ENCODE measurements at regions not wholly inside any gene's neighbourhood (a gene's known extent, or its start where the extent isn't known, plus 50 kb on each side); places are given as distances from the start of the nearest gene placed in this dataset.
A peak's percentile ranks its signal among the peaks of the same experiment; 100 is the strongest.

GRCh38 chr7:123351516-123352505, 152.0 kb upstream of the SLC13A1 start:
- Histone ChIP-seq H3K27ac (ENCODE audit: insufficient read depth, low read depth, low read length) (no peak overlapping the region), H4K20me1 (replicated peaks; ENCODE audit: control insufficient read depth, extremely low read depth, insufficient read depth, low read length) (no peaks in the 10 kb centered on the region)
- peak; percentile 3 for DNase-seq (ENCODE audit: low read depth, low spot score)

More at GRCh38 chr7:123351516-123352505, 152.0 kb upstream of the SLC13A1 start:
- H3K4me3 ChIP-seq (replicated peaks in 1 of 3; ENCODE audit: insufficient read depth in 1 of 3, low read depth in 1 of 3, low read length in 3 of 3) = no peak overlapping the region
- no peak overlapping the region for H3K4me2 ChIP-seq (ENCODE audit: insufficient read depth, low read length)
- intact Hi-C loops (cut with micrococcal nuclease) = no loop called here
- no peaks in the 10 kb centered on the region for H3K36me3 ChIP-seq (ENCODE audit: control insufficient read depth in 2 of 2, extremely low read depth in 1 of 2, insufficient read depth in 2 of 2, low read length in 2 of 2)
- H3K9me3 ChIP-seq (replicated peaks; ENCODE audit: control insufficient read depth, insufficient read depth, low read length) = no peaks in the 10 kb centered on the region
- ChIA-PET CTCF (interaction anchor here (1.6 kb wide), 1 partner anchor 15 kb away, joined by 6 read pairs; no protein-coding TSS in a partner anchor), POLR2A (interaction anchor here (0.6 kb wide), 1 partner anchor 681 kb away, joined by 4 read pairs; no protein-coding TSS in a partner anchor)
- H3K27me3 ChIP-seq (ENCODE audit: control insufficient read depth in 2 of 2, insufficient read depth in 2 of 2, low read length in 2 of 2) = no peaks in the 10 kb centered on the region
- BruUV-seq (replicated peaks) = no TSS peak
- no peak overlapping the region for H2AFZ ChIP-seq (ENCODE audit: low read depth, low read length)
- dilution Hi-C loops (cut with MboI; ENCODE audit: extremely low pct_ligation_motif_present, low sequenced_read_pairs) = no loop called here
- no peaks in the 10 kb centered on the region for H3K9me1 ChIP-seq (replicated peaks; ENCODE audit: control insufficient read depth, extremely low read depth, insufficient read depth, low read length)
- no peak for TF ChIP-seq MYC (IDR thresholded peaks at IDR 0.05; ENCODE audit: low read depth, low read length)
- no peak for TF ChIP-seq GATA2 (IDR thresholded peaks at IDR 0.05; ENCODE audit: insufficient read depth, insufficient read length, low read depth, low read length)
- TF ChIP-seq FOS (IDR thresholded peaks at IDR 0.05; ENCODE audit: borderline replicate concordance, insufficient read depth, low read length) = no peak
- TF ChIP-seq JUN (IDR thresholded peaks at IDR 0.05; ENCODE audit: borderline replicate concordance, insufficient read depth, insufficient read length, low read depth) = no peak
- TF ChIP-seq EZH2 (IDR thresholded peaks at IDR 0.05; ENCODE audit: borderline replicate concordance, low read depth, low read length, severe bottlenecking) = no peak
- no peak for TF ChIP-seq POLR2A (IDR thresholded peaks at IDR 0.05; ENCODE audit: low read depth, low read length)
- TF ChIP-seq POLR2AphosphoS5 (IDR thresholded peaks at IDR 0.05; ENCODE audit: insufficient read depth, low read depth, low read length) = no peak
- TF ChIP-seq CTCF (IDR thresholded peaks at IDR 0.05; ENCODE audit: extremely low read depth in 1 of 2, insufficient read depth in 1 of 2, low read depth in 1 of 2, low read length in 2 of 2) = no peak
- no peak for TF ChIP-seq MAX (IDR thresholded peaks at IDR 0.05; ENCODE audit: insufficient read depth, insufficient read length)
- no peaks in the 10 kb centered on the region for H3K4me1 ChIP-seq (ENCODE audit: control insufficient read depth, extremely low read depth, insufficient read depth, low read length)
- no peaks in the 10 kb centered on the region for H3K79me2 ChIP-seq (ENCODE audit: control insufficient read depth, insufficient read depth, low read length)
- no peak overlapping the region for H3K9ac ChIP-seq (replicated peaks; ENCODE audit: extremely low read depth, insufficient read depth, low read length)
- FAIRE-seq = no peak

Data from endothelial cell of umbilical vein (primary cell).